GM19043 (cell line): ENCODE measurements at regions not wholly inside any gene's neighbourhood (a gene's known extent, or its start where the extent isn't known, plus 50 kb on each side); places are given as distances from the start of the nearest gene placed in this dataset.
"Not testable (repeated sequence)": the region's sequence is repeated elsewhere in the genome, so short reads cannot be mapped to it uniquely, and the experiment has no call there.

ENCODE experiments used
- ATAC-seq: cut with Tn5 transposase; IDR thresholded peaks from one replicate; pipeline ENCODE4 v1.9.1; 2021; ENCODE audit warnings: low read depth; ENCODE audit not compliant: unreplicated experiment

DNA sequence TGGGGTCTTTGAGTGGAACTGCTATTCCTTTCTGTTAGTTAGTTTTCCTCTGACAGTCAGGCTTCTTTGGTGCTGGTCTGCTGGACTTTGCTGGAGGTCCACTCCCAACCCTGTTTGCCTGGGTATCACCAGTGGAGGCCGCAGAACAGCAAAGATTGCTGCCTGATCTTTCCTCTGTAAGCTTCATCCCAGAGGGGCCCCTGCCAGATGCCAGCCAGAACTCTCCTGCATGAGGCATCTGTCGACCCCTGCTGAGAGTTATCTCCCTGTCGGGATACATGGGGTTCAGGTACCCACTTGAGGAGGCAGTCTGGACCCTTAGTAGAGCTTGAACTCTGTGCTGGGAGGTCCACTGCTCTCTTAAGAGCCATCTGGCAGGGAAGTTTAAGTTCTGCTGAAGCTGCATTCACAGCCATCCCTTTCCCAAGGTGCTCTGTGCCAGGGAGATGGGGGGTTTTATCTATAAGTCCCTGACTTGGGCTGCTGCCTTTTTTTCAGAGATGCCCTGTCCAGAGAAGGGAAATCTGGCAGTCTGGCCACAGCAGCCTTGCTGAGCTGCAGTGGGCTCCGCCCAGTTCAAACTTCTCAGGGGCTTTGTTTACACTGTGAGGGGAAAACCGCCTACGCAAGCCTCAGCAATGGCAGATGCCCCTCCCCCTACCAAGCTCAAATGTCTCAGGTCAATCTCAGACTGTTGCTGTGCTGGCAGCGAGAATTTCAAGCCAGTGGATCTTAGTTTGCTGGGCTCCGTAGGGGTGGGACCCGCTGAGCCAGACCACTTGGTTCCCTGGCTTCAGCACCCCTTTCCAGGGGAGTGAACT, 89.7 kb upstream of the CDK6 start:
- no peak for ATAC-seq

DNA sequence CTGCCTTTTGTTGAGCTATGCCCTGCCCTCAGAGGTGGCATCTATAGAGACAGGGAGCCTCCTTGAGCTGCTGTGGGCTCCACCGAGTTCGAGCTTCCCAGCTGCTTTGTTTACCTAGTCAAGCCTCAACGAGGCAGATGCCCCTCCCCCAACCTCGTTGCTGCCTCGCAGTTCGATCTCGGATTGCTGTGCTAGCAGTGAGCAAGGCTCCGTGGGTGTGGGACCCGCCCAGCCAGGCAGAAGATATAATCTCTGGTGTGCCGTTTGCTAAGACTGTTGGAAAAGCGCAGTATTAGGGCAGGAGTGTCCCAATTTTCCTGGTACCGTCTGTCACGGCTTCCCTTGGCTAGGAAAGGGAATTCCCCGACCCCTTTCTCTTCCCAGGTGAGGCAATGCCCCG, 88.4 kb upstream of the CDK6 start:
- ATAC-seq: no peak

DNA sequence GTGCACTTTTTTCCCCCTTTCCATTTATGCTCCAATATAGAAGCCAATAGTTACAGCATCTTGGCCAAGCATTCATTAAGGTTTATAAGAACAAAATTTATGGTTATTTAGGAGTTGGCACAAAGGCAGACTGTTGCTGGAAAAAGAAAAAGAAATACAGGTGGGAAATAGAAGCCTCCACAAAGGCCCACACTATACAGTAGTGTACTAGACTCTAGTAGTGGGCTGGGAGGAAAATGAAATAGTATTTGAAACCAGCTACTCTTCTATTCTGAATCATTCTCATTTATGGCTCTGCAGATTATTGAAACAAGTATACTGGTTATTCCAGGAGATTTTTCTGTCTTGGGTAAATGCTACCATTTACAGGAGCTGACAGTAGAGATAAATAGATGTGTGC, 80.9 kb upstream of the CDK6 start:
- no peak for ATAC-seq

DNA sequence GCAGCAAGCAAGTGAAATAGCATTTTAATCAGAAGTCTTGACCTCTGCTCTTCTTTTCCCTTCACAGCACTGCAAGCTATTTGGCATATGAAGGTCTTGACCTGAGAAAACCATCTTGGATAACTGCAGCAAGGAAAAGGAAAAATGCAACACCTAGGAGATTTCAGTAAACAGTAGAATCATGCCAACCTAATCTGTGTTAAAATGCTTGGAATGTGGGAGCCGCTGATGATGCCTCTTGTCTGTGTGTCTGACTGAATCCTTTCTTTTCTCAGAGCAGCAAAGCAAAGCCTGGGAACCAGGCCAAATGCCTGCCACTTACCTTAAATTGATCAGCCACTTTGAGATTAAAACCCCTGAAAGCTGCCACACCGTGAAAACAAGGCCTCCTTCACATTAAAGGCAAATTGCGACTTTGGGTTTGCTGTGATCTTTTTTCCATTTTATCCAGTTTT, 80.4 kb upstream of the CDK6 start:
- no peak for ATAC-seq

DNA sequence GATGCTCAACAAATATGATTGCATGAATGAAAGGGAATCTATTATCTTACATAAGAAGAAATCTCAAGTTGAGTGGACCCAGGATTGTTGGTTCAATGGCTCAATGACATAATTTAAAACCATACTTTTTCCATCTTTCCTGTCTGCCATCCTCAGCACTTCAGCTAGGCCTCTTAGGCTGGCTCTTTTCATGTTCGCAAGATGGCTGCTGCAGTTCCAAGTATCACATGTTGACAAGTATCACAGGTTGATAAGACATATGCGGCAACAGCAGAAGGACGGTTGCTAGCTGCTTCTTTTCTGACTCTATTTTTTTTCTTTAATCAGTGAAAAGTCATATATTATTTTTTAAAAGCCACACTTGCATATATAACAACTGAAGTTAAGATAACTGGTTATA, 79.0 kb upstream of the CDK6 start:
- ATAC-seq: no peak

DNA sequence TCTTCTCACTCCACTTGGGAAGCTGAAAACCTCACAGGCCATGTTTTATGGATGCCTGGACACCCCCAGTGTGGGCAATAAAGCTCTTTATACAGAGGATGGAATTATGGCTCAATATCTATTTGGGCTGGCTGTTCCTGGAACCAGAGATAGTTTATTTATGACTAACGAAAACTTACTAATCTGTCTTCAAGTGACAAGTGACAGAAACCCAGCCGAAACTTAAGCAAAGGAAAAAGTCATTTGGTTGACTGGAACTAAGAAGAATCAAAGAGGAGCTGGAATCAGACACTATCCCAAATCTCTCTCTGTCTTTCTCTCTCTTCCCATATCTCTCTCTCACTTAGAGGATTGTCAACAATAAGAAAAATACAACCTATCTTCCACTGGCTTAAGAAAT, 78.3 kb upstream of the CDK6 start:
- ATAC-seq: no peak

DNA sequence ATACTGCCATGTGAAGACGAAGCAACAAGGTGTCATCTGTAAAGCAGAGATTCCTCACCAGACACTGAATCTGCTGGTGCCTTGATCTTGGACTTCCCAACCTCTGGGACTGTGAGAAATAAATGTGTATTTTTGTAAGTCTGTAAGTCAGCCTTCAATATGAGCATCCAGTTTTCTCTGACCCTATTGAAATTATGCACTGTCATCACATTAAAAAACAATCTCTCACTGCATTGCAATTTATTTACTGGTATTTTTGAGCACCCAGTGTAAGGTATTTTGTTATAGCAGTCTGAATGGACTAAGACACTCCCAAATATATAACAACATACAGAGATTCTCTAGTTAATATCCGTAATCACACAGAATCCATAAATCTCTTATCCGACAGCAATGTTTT, 77.5 kb upstream of the CDK6 start:
- no peak for ATAC-seq

DNA sequence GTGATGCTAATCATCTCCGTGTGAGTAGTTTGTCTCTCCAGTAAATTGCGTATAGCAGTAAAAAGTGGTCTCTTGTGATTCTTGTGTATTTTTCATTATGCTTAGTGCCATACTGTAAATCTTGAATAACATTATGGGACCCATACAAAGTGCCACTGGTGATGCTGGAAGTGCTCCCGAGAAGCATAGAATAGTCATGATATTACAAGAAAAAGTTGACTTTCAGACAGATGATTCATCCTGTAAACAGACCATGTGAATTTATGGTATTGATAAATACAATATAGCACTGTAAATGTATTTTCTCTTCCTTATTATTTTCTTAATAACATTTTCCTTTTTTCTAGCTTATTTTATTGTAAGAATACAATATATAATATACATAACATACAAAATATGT, 74.6 kb upstream of the CDK6 start:
- no peak for ATAC-seq

DNA sequence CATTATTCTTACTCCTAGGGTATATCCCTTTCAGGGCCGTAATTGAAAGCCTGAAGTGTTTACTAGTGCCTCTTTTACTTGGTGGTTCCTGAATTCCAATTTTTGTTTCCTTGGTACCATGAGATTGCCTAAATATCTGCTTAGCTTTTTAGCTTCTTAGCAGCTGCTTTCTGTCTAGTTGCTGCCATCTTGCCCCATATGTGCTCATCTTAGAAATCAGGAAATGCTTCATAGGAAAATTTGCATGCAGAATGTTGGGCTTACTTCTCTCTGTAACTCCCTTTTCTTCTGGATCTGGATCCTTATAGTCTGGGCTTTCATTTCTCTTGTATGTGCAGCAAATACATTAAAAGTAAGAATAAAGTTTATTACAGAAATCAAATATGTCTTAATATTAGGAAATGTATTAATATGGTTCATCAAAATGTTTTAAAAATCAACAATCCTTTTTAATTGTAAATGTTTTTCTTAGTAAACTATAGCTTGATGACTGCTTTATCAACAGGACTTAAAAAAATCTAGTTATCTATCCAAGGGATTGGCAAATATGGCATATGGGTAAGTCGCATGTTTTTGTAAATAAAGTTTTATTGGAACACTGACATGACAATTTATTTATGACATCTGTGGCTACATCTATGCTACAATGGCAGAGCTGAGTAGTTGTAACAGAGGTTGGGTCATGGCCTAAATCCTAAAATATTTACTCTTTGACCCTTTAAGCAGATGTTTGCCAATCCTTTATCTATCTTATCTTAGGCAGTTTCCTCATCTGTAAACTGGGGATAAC, 73.5 kb upstream of the CDK6 start:
- no peak for ATAC-seq

DNA sequence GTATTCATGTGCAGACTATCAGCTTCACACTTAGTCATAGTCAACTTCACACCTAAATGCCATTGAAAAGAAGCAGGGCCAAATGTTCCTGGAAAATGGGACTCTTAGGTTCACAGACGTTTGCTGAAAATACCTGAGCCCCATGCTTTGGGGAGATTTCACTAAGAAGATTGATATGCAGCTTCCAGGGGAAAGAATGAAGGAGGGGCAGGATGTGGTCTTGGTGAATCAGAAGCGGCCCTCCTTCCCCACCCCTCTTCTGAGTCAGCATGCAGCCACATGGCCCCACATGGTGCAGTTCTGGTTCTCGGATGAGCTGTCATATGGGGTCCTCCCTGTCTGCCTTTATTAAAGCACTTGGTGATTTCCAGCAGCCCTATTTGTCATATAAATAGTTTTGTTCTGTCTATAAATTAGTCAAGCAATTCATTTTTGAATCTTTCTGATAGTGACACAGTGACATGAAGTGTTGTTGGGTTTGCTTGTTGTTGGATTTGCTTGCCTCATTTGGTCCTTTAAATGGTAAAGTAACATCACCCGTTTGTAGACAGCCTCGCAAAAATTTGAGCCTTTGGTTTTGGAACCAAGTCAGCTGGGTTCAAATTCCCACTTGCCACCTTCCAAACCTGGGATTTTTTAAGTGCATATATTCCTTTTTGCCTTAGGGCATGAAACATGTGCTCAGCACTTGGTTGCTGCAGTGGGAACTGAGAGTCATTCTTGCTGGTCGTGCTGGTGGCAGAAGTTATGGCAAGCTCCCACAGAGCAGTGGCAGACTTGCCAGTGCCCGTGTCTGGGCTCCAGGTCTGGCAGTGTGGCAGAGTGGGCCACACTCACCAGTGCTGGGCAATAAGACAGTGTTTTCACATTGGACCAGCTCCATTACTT, 68.1 kb upstream of the CDK6 start:
- ATAC-seq: peak; percentile 98

DNA sequence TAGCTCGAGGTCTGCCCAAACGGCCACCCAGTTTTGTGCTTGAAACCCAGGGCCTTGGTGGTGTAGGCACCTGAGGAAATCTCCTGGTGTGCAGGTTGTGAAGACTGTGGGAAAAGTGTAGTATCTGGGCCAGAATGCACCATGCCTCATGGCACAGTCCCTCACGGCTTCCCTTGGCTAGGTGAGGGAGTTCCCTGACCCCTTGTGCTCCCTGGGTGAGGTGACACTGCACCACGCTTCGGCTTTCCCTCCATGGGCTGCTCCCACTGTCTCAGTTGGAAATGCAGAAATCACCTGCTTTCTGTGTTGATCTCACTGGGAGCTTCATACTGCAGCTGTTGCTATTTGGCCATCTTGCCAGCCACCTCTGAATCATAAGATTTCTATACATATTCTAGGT, 62.4 kb upstream of the CDK6 start:
- no peak for ATAC-seq

DNA sequence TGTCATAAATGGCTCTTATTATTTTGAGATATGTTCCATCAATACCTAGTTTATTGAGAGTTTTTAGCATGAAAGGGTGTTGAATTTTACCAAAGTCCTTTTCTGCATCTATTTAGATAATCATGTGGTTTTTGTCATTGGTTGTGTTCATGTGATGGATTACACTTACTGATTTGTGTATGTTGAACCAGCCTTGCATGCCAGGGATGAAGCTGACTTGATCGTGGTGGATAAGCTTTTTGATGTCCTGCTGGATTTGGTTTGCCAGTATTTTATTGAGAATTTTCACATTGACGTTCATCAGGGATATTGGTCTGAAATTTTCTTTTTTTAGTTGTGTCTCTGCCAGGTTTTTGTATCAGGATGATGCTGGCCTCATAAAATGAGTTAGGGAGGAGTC, 58.5 kb upstream of the CDK6 start:
- not testable (repeated sequence) for ATAC-seq

DNA sequence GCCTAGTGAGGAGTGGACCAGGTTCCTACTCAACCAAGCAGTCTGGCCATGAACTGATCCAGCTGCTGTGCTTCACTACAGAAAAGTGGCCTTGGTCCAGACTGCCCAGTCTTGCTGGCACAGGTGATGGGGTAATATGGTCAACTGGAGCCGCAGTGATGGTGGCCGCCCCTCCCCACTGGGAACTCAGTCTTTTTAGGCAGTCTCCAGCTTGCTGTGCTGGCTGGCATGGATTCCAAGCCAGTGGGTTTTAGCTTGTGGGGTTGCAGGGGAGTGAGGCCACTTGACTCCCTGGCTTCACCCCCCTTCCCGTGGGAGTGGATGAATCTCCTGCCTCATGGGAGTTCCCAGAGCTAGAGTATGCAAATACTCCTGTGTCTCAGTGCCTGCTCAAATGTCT, 52.7 kb upstream of the CDK6 start:
- no peak for ATAC-seq
